HG03175 (cell line): ENCODE measurements at regions not wholly inside any gene's neighbourhood (a gene's known extent, or its start where the extent isn't known, plus 50 kb on each side); places are given as distances from the start of the nearest gene placed in this dataset.
"Not testable (repeated sequence)": the region's sequence is repeated elsewhere in the genome, so short reads cannot be mapped to it uniquely, and the experiment has no call there.

ENCODE experiments used
- ATAC-seq: cut with Tn5 transposase; IDR thresholded peaks from one replicate; pipeline ENCODE4 v1.9.1; 2021; ENCODE audit warnings: mild to moderate bottlenecking, moderate library complexity; ENCODE audit not compliant: unreplicated experiment

- no peak for ATAC-seq
These were observed 218.6 kb upstream of the C1orf87 start for GRCh38 chr1:60292140-60292539.

GRCh38 chr1:60290393-60290792 lies 216.8 kb upstream of the C1orf87 start:
- ATAC-seq, result no peak

GRCh38 chr1:60287536-60287935 lies 214.0 kb upstream of the C1orf87 start:
- no peak for ATAC-seq

GRCh38 chr1:60283690-60284089 lies 210.1 kb upstream of the C1orf87 start:
- ATAC-seq, result no peak

GRCh38 chr1:60281360-60281932 lies 207.9 kb upstream of the C1orf87 start:
- ATAC-seq, result peak; percentile 80

GRCh38 chr1:60280819-60281218 lies 207.2 kb upstream of the C1orf87 start:
- ATAC-seq, result no peak

GRCh38 chr1:60280256-60280655 lies 206.7 kb upstream of the C1orf87 start:
- ATAC-seq, result no peak

- no peak for ATAC-seq
These were observed 206.2 kb upstream of the C1orf87 start for GRCh38 chr1:60279798-60280197.

- no peak for ATAC-seq
These were observed 203.7 kb upstream of the C1orf87 start for GRCh38 chr1:60277269-60277668.

- ATAC-seq, result no peak
These were observed 201.1 kb upstream of the C1orf87 start for GRCh38 chr1:60274422-60275290.

GRCh38 chr1:60273185-60273584 lies 199.6 kb upstream of the C1orf87 start:
- no peak for ATAC-seq

GRCh38 chr1:60271041-60271440 lies 197.5 kb upstream of the C1orf87 start:
- no peak for ATAC-seq

- ATAC-seq, result no peak
These were observed 194.9 kb upstream of the C1orf87 start for GRCh38 chr1:60268451-60268850.

GRCh38 chr1:60265560-60266535 lies 192.3 kb upstream of the C1orf87 start:
- no peak for ATAC-seq

GRCh38 chr1:60262701-60263100 lies 189.1 kb upstream of the C1orf87 start:
- no peak for ATAC-seq

GRCh38 chr1:60257531-60257930 lies 184.0 kb upstream of the C1orf87 start:
- no peak for ATAC-seq

- ATAC-seq, result no peak
These were observed 182.0 kb upstream of the C1orf87 start for GRCh38 chr1:60255565-60255964.

- ATAC-seq, result no peak
These were observed 177.9 kb upstream of the C1orf87 start for GRCh38 chr1:60251426-60251825.

- ATAC-seq, result not testable (repeated sequence)
These were observed 173.9 kb upstream of the C1orf87 start for GRCh38 chr1:60247467-60247866.

- no peak for ATAC-seq
These were observed 171.8 kb upstream of the C1orf87 start for GRCh38 chr1:60245324-60245723.

GRCh38 chr1:60244906-60245305 lies 171.3 kb upstream of the C1orf87 start:
- ATAC-seq, result no peak
